Common myeloid progenitor, CD34-positive (primary cell): ENCODE measurements at regions not wholly inside any gene's neighbourhood (a gene's known extent, or its start where the extent isn't known, plus 50 kb on each side); places are given as distances from the start of the nearest gene placed in this dataset.

ENCODE experiments used
- CTCF ChIA-PET: fragments of 350-600 bp; sonication (Branson Sonifier 250); formaldehyde crosslinking; loops from one replicate; lab custom pipeline; 2021; ENCODE audit warnings: antibody characterized with exemption; lab: Charles Lee
- POLR2A ChIA-PET: fragments of 350-600 bp; sonication (Branson Sonifier 250); formaldehyde crosslinking; loops from one replicate; lab custom pipeline; 2021; ENCODE audit warnings: antibody characterized with exemption; lab: Charles Lee
- DNase-seq, 3 donors: peaks; one replicate each; pipeline versions ENCODE4 v3.0.0 to v3.0.0-alpha.2; 2013
- H3K27ac ChIP-seq, 2 experiments: 1 replicate in 1 of 2; 2 replicates in 1 of 2; pipeline ENCODE4 v1.7.0; 2013; ENCODE audit warnings: inconsistent platforms in 2 of 2, low read length in 2 of 2, mild to moderate bottlenecking in 2 of 2, low read depth in 1 of 2, moderate library complexity in 1 of 2; ENCODE audit not compliant: severe bottlenecking in 2 of 2, insufficient read depth in 1 of 2, poor library complexity in 1 of 2
- H3K27me3 ChIP-seq, 5 experiments: replicated peaks in 2 of 5; 1 replicate in 3 of 5; 2 replicates in 2 of 5; pipeline versions ENCODE4 v1.6.1 to v1.7.0; 2013; ENCODE audit warnings: low read length in 4 of 5, mild to moderate bottlenecking in 2 of 5, moderate library complexity in 2 of 5, inconsistent platforms in 1 of 5; ENCODE audit not compliant: insufficient read depth in 5 of 5, control insufficient read depth in 4 of 5
- H3K36me3 ChIP-seq, 4 experiments: 1 replicate in 2 of 4; 2 replicates in 2 of 4; pipeline versions ENCODE4 v1.6.1 to v1.7.0; 2013; ENCODE audit warnings: low read length in 3 of 4, control low read depth in 1 of 4, mild to moderate bottlenecking in 1 of 4; ENCODE audit not compliant: control insufficient read depth in 4 of 4, insufficient read depth in 4 of 4
- H3K4me1 ChIP-seq, 4 experiments: 1 replicate in 3 of 4; 2 replicates in 1 of 4; pipeline versions ENCODE4 v1.6.1 to v1.7.1; 2013; ENCODE audit warnings: low read length in 3 of 4, mild to moderate bottlenecking in 3 of 4, control low read depth in 1 of 4, inconsistent platforms in 1 of 4, moderate library complexity in 1 of 4; ENCODE audit not compliant: control insufficient read depth in 4 of 4, insufficient read depth in 4 of 4; ENCODE audit errors: control extremely low read depth in 1 of 4
- H3K4me3 ChIP-seq, 7 experiments: 1 replicate in 4 of 7; 2 replicates in 3 of 7; pipeline versions ENCODE4 v1.5.1 to v1.7.0; 2013; ENCODE audit warnings: mild to moderate bottlenecking in 7 of 7, low read length in 6 of 7, moderate library complexity in 6 of 7, inconsistent platforms in 2 of 7, low read depth in 2 of 7, control low read depth in 1 of 7; ENCODE audit not compliant: insufficient read depth in 4 of 7, control insufficient read depth in 1 of 7; ENCODE audit errors: extremely low read depth in 1 of 7
- H3K9me3 ChIP-seq, 5 experiments: 1 replicate in 4 of 5; 2 replicates in 1 of 5; pipeline versions ENCODE4 v1.6.1 to v1.7.1; 2013; ENCODE audit warnings: low read length in 4 of 5, mild to moderate bottlenecking in 2 of 5, inconsistent platforms in 1 of 5, low read depth in 1 of 5, moderate library complexity in 1 of 5; ENCODE audit not compliant: control insufficient read depth in 4 of 5, insufficient read depth in 2 of 5; ENCODE audit errors: control extremely low read depth in 1 of 5
- WGBS: methylation state at CpG from one replicate; pipeline ENCODE4 v1.1.5; 2013; ENCODE audit not compliant: insufficient coverage; 5-methylcytosine and 5-hydroxymethylcytosine counted together

DNA sequence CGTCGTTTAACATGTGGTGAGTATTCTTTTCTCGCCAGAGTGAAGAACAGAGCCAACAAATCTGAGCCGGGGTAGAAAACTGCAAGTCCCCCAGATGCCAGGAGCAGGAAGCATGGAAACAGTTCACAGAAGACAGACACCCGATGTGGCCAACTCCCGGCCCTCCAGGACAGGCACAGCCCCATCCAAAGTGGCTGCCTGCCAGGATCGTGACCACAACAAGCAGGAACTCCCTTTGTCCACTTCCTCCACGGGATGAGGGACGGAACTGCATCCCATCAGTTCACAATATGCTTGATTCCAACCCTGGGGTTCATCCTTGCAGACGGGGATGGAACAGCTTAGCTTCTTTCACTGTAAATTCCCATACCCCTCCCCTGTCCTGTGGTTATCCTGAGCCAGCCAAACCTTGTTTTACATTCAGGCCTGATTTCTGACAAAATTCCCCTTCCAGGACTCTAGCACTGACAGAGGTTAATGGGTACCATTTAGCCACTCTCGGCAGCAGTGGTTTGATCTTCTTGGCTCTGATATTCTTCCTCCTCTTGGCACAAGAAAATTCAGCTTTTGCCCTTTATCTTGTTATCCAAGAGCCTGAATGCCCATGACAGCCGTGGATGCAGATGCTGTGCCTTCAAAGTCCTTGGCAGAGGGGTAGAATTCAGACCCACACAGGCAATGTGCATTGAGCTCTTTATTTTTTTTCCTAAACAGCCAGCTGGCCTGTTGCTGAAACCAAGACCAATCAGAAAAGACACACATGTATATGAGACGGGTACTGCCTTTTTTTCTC lies 105.5 kb upstream of the FAM204A start:
- no peak for DNase-seq
- CTCF ChIA-PET, result interaction anchor here (1.2 to 2.5 kb wide), 2 partner anchors 12 to 58 kb away, joined by 3 to 11 read pairs; no protein-coding TSS in a partner anchor
- POLR2A ChIA-PET, result no interaction called here
- no peaks in the 10 kb centered on the region for H3K4me1 ChIP-seq
- peaks cover 0 to 6% (median 0%) of the 10 kb centered on the region in 5 experiments for H3K9me3 ChIP-seq
- H3K36me3 ChIP-seq, result no peaks in the 10 kb centered on the region
- 76% methylated on average over 11 of the region's 13 CpGs for WGBS
- H3K27ac ChIP-seq, result no peak overlapping the region
- peaks cover under 1 to 49% (median 9%) of the 10 kb centered on the region in 5 experiments for H3K27me3 ChIP-seq
- no peak overlapping the region for H3K4me3 ChIP-seq

DNA sequence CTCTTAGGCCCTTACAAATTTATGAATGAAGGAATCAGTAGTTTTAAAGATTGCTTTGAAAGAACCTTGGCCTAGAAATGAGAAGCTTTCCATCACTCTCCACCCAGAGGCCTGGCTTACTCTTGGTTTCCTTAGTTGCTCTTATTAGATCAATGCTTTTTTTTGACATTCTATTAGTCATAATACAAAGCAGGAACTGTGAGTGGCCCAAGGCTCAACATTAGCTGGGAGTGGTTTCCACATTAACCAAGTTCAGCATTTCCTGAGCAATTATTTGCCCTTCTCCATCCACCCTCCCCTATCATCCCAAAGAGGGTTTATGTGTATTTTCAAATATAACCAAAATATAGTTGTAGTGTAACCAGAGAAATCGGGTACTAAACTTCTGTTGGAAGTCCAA lies 103.4 kb upstream of the FAM204A start:
- no peak for DNase-seq
- Histone ChIP-seq H3K4me3 (no peak overlapping the region), H3K27ac (no peak overlapping the region), H3K36me3 (no peaks in the 10 kb centered on the region), H3K27me3 (peaks cover 0 to 40% (median 9%) of the 10 kb centered on the region in 5 experiments), H3K4me1 (no peaks in the 10 kb centered on the region), H3K9me3 (peaks cover 0 to 2% (median 0%) of the 10 kb centered on the region in 5 experiments)
- CTCF ChIA-PET, result no interaction called here
- no CpG with 5 or more reads among the region's 1 CpG for WGBS
- POLR2A ChIA-PET, result no interaction called here

DNA sequence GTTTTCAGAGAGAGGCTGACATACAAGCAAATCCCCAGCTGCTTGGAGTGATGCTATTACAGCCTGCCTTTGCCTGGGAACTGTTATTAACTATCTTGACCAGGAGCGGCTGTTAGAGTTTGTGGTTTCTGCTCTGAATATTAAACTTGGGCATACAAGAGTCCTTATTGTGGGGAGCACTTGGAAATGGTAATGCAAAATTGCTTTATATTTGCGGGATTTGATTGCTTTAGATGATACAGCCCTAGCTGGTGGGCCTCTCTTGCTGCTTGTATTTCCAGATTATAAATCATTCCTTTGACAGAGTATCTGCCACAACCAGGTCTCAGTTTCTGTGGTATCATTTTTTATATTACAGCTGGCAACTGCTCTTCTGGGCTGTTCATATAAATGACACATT lies 101.9 kb upstream of the FAM204A start:
- Histone ChIP-seq H3K36me3 (no peaks in the 10 kb centered on the region), H3K27me3 (peaks cover 2 to 30% (median 9%) of the 10 kb centered on the region in 5 experiments), H3K27ac (no peak overlapping the region), H3K4me3 (no peak overlapping the region), H3K4me1 (no peaks in the 10 kb centered on the region), H3K9me3 (peaks cover 0 to 2% (median 0%) of the 10 kb centered on the region in 5 experiments)
- WGBS, result 91% methylated on average over 1 of the region's 2 CpGs
- ChIA-PET CTCF (no interaction called here), POLR2A (no interaction called here)
- DNase-seq, result no peak

DNA sequence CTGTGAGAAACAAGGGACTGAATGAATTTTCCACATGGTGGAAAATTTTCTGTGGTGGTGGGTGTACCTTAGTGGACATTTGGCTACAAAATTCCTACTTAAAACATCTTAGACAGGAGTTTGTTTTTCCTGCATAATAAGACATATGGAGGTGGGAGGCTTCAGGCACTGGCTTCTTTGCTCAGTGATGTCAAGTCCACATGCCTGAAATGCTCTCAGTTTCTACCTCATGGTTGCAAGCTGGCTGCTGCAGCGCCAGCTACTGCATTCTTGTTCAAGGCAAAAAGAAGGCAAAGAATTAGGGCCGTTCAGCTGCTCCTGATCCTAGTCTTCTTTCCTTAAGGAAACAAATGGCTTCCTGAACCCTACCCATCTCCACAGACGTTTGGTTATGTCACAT lies 99.9 kb upstream of the FAM204A start:
- WGBS, result 83% methylated on average over 3 of the region's 3 CpGs
- DNase-seq, result no peak
- Histone ChIP-seq H3K36me3 (no peaks in the 10 kb centered on the region), H3K4me3 (no peak overlapping the region), H3K9me3 (peaks cover 0 to 2% (median 0%) of the 10 kb centered on the region in 5 experiments), H3K4me1 (no peaks in the 10 kb centered on the region), H3K27me3 (peaks cover 4 to 19% (median 5%) of the 10 kb centered on the region in 5 experiments), H3K27ac (no peak overlapping the region)
- CTCF ChIA-PET, result no interaction called here
- POLR2A ChIA-PET, result no interaction called here

DNA sequence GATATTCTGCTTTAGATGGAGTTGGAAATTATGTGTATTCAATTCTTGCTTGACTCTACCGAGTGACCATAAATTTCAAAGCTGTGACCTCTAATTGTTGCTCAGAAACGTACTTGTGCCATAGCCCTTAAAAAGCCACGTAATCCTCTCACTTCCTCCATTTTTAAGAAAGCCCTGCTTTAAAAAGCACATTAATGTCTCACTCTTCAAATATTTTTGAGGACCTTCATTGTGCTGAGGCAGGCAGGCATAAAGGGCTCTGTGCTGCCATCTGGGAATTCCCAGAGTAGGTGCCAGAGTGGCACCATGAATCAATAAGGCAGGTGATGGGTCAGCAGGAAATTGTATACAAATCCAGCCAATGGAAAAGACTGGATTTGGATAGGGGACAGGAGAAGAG lies 97.7 kb upstream of the FAM204A start:
- 64% methylated on average over 3 of the region's 3 CpGs for WGBS
- ChIA-PET CTCF (no interaction called here), POLR2A (no interaction called here)
- Histone ChIP-seq H3K36me3 (no peaks in the 10 kb centered on the region), H3K27ac (no peak overlapping the region), H3K9me3 (peaks cover 0 to 2% (median 0%) of the 10 kb centered on the region in 5 experiments), H3K27me3 (peaks cover 0 to 12% (median 5%) of the 10 kb centered on the region in 5 experiments), H3K4me3 (no peak overlapping the region), H3K4me1 (no peaks in the 10 kb centered on the region)
- no peak for DNase-seq

DNA sequence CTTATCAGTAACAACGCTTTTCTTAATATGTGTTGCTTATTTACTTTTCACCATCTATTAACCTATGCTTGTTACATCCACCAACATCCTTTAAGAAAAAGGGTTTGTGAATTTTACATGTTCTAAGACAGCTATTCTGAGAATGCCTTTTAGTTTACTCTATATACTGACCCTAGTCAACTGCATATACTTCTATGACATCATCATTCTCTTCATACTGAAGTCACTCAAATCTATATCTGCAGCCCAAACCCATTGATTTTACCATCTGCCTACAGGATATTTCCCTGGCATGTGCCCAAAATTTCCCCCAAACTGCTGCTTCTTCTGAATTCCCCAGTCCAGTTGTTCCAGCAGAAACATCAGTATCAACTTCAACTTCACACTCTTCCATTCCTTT lies 94.6 kb upstream of the FAM204A start:
- DNase-seq, result no peak
- Histone ChIP-seq H3K36me3 (no peaks in the 10 kb centered on the region), H3K4me1 (no peaks in the 10 kb centered on the region), H3K27me3 (peaks cover 0 to 15% (median 4%) of the 10 kb centered on the region in 5 experiments), H3K4me3 (no peak overlapping the region), H3K27ac (no peak overlapping the region), H3K9me3 (peaks cover 0 to 4% (median 0%) of the 10 kb centered on the region in 5 experiments)
- CTCF ChIA-PET, result interaction anchor here (0.5 to 1.7 kb wide), 2 partner anchors 22 to 941 kb away, joined by 3 to 7 read pairs; no protein-coding TSS in a partner anchor
- POLR2A ChIA-PET, result no interaction called here
- WGBS, result no CpG with 5 or more reads among the region's 1 CpG

DNA sequence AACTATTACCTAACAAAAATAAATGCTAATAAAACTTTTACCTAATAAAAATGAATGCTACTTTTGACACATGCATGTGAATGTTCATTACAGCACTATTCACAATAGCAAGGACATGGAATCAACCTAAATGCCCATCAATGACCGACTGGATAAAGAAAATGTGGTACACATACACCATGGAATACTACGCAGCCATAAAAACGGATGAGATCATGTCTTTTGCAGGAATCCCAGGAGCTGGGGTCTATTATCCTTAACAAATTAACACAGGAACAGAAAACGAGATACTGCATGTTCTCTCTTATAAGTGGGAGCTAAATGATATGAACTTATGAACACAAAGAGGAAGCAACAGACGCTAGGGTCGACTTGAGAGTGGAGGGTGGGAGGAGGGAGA lies 88.1 kb upstream of the FAM204A start:
- Histone ChIP-seq H3K9me3 (peaks cover 0 to 4% (median 2%) of the 10 kb centered on the region in 5 experiments), H3K27ac (no peak overlapping the region), H3K36me3 (no peaks in the 10 kb centered on the region), H3K4me1 (no peaks in the 10 kb centered on the region), H3K27me3 (peaks cover 0 to 8% (median 4%) of the 10 kb centered on the region in 5 experiments), H3K4me3 (no peak overlapping the region)
- CTCF ChIA-PET, result no interaction called here
- DNase-seq, result no peak
- POLR2A ChIA-PET, result no interaction called here
- 84% methylated on average over 4 of the region's 6 CpGs for WGBS
